KMS-11 (cell line): ENCODE measurements at regions not wholly inside any gene's neighbourhood (a gene's known extent, or its start where the extent isn't known, plus 50 kb on each side); places are given as distances from the start of the nearest gene placed in this dataset.

Source experiments
- H2AFZ ChIP-seq: fragments of 200-600 bp; sonication (generic); 2 replicates; pipeline ENCODE4 v1.6.1; 2016; ENCODE audit warnings: antibody characterized with exemption, mixed run types, low read depth
- H3K27ac ChIP-seq: fragments of 200-600 bp; sonication (generic); 2 replicates; pipeline ENCODE4 v1.6.1; 2016; ENCODE audit warnings: mild to moderate bottlenecking, mixed run types
- H3K27me3 ChIP-seq: fragments of 200-600 bp; sonication (generic); 2 replicates; pipeline ENCODE4 v1.6.1; 2017; ENCODE audit warnings: mild to moderate bottlenecking, low read depth, mixed run types, moderate library complexity; ENCODE audit not compliant: insufficient read depth
- H3K36me3 ChIP-seq: fragments of 200-600 bp; sonication (generic); 2 replicates; pipeline ENCODE4 v1.6.1; 2017; ENCODE audit warnings: mild to moderate bottlenecking, mixed run types; ENCODE audit not compliant: insufficient read depth
- H3K4me1 ChIP-seq: fragments of 200-600 bp; sonication (generic); 2 replicates; pipeline ENCODE4 v1.6.1; 2016; ENCODE audit warnings: mild to moderate bottlenecking, low read depth, mixed run types; ENCODE audit not compliant: poor library complexity, severe bottlenecking
- H3K4me2 ChIP-seq: fragments of 200-600 bp; sonication (generic); 2 replicates; pipeline ENCODE4 v1.7.0; 2016; ENCODE audit warnings: mild to moderate bottlenecking, mixed run types
- H3K4me3 ChIP-seq: fragments of 200-600 bp; sonication (generic); IDR thresholded peaks from 2 replicates; pipeline ENCODE4 v1.6.1; 2017; ENCODE audit warnings: low read depth, low read length, mixed read lengths; ENCODE audit not compliant: insufficient read depth
- H3K79me2 ChIP-seq: fragments of 200-600 bp; sonication (generic); 2 replicates; pipeline ENCODE4 v1.6.1; 2016; ENCODE audit warnings: low read depth, mixed run types; ENCODE audit not compliant: insufficient read depth
- H3K9ac ChIP-seq: fragments of 200-600 bp; sonication (generic); 2 replicates; pipeline ENCODE4 v1.6.1; 2016; ENCODE audit warnings: mild to moderate bottlenecking, mixed run types
- H4K20me1 ChIP-seq: fragments of 200-600 bp; sonication (generic); 2 replicates; pipeline ENCODE4 v1.6.1; 2016; ENCODE audit warnings: mild to moderate bottlenecking, mixed run types; ENCODE audit not compliant: insufficient read depth
- CTCF ChIP-seq: fragments of 200-600 bp; sonication (generic); conservative IDR thresholded peaks from 2 replicates; pipeline ENCODE4 v1.6.1; 2017; ENCODE audit warnings: low read depth, mild to moderate bottlenecking, antibody characterized with exemption, low read length, moderate library complexity, mixed read lengths

GRCh38 chr6:8203337-8203736, 101.0 kb upstream of the EEF1E1 start:
- H3K27me3 ChIP-seq: no peaks in the 10 kb centered on the region
- H3K4me2 ChIP-seq: no peak overlapping the region
- H2AFZ ChIP-seq: no peak overlapping the region
- H4K20me1 ChIP-seq: no peaks in the 10 kb centered on the region
- no peak for TF ChIP-seq CTCF
- no peak overlapping the region for H3K9ac ChIP-seq
- no peaks in the 10 kb centered on the region for H3K79me2 ChIP-seq
- no peaks in the 10 kb centered on the region for H3K36me3 ChIP-seq
- no peak overlapping the region for H3K27ac ChIP-seq
- no peaks in the 10 kb centered on the region for H3K4me1 ChIP-seq
- no peak overlapping the region for H3K4me3 ChIP-seq

- H3K27ac ChIP-seq: no peak overlapping the region
- no peak for TF ChIP-seq CTCF
- H3K4me2 ChIP-seq: no peak overlapping the region
- H3K79me2 ChIP-seq: no peaks in the 10 kb centered on the region
- H2AFZ ChIP-seq: no peak overlapping the region
- H3K27me3 ChIP-seq: no peaks in the 10 kb centered on the region
- H3K4me1 ChIP-seq: no peaks in the 10 kb centered on the region
- H3K36me3 ChIP-seq: no peaks in the 10 kb centered on the region
- H3K4me3 ChIP-seq: no peak overlapping the region
- no peak overlapping the region for H3K9ac ChIP-seq
- H4K20me1 ChIP-seq: no peaks in the 10 kb centered on the region
Measured at GRCh38 chr6:8201679-8202078, 99.3 kb upstream of the EEF1E1 start.

- H3K9ac ChIP-seq: no peak overlapping the region
- H3K79me2 ChIP-seq: no peaks in the 10 kb centered on the region
- H3K27me3 ChIP-seq: no peaks in the 10 kb centered on the region
- no peak overlapping the region for H2AFZ ChIP-seq
- TF ChIP-seq CTCF: no peak
- H3K4me1 ChIP-seq: no peaks in the 10 kb centered on the region
- no peak overlapping the region for H3K4me3 ChIP-seq
- no peak overlapping the region for H3K4me2 ChIP-seq
- no peaks in the 10 kb centered on the region for H3K36me3 ChIP-seq
- H4K20me1 ChIP-seq: no peaks in the 10 kb centered on the region
- no peak overlapping the region for H3K27ac ChIP-seq
Measured at GRCh38 chr6:8200255-8200654, 97.9 kb upstream of the EEF1E1 start.

GRCh38 chr6:8195714-8196102, 93.4 kb upstream of the EEF1E1 start:
- Histone ChIP-seq H3K4me3 (no peak overlapping the region), H3K79me2 (no peaks in the 10 kb centered on the region), H2AFZ (0 out of 2 replicates have a peak overlapping the region, but pooled peaks have one; percentile 12), H4K20me1 (no peaks in the 10 kb centered on the region), H3K27ac (no peak overlapping the region), H3K27me3 (no peaks in the 10 kb centered on the region), H3K4me1 (no peaks in the 10 kb centered on the region), H3K36me3 (no peaks in the 10 kb centered on the region), H3K4me2 (no peak overlapping the region), H3K9ac (no peak overlapping the region)
- TF ChIP-seq CTCF: no peak
